Endothelial cell of umbilical vein (primary cell): ENCODE measurements at regions not wholly inside any gene's neighbourhood (a gene's known extent, or its start where the extent isn't known, plus 50 kb on each side); places are given as distances from the start of the nearest gene placed in this dataset.

ENCODE experiments used
- BruUV-seq: library from RNA; stranded (reverse); fragments of 400-500 nt; replicated peaks from 2 replicates; lab custom pipeline; 2021; lab: Mats Ljungman, UMichigan
- CTCF ChIA-PET: fragments of 300-600, 350-600 bp; sonication (Branson Sonifier 250); formaldehyde crosslinking; loops from one replicate; lab custom pipeline; 2021; ENCODE audit warnings: antibody characterized with exemption, inconsistent platforms; lab: Charles Lee
- POLR2A ChIA-PET: fragments of 300-600, 350-600 bp; sonication (Branson Sonifier 250); formaldehyde crosslinking; loops from one replicate; lab custom pipeline; 2021; ENCODE audit warnings: antibody characterized with exemption, inconsistent platforms; lab: Charles Lee
- DNase-seq: peaks from one replicate; pipeline ENCODE4 v3.0.0-alpha.2; 2011; ENCODE audit warnings: low read depth, low spot score
- FAIRE-seq: peaks from 2 replicates; lab custom pipeline; 2011; peaks lifted over from hg19 to GRCh38; lab: Jason Lieb, UNC
- H2AFZ ChIP-seq: 2 replicates; pipeline ENCODE4 v1.6.0; 2012; ENCODE audit warnings: low read depth, low read length, control low read depth, inconsistent platforms
- H3K27ac ChIP-seq: 2 replicates; pipeline ENCODE4 v1.5.1; 2011; ENCODE audit warnings: low read depth, mild to moderate bottlenecking, control low read depth, low read length, moderate library complexity; ENCODE audit not compliant: insufficient read depth
- H3K27me3 ChIP-seq, 2 experiments: 2 replicates each; pipeline versions ENCODE4 v1.6.0 to v1.6.1; 2011; ENCODE audit warnings: low read length in 2 of 2, mixed read lengths in 1 of 2; ENCODE audit not compliant: control insufficient read depth in 2 of 2, insufficient read depth in 2 of 2
- H3K36me3 ChIP-seq, 2 experiments: 2 replicates in 1 of 2; 3 replicates in 1 of 2; pipeline ENCODE4 v1.5.1; 2011; ENCODE audit warnings: low read length in 2 of 2, mild to moderate bottlenecking in 1 of 2, moderate library complexity in 1 of 2; ENCODE audit not compliant: control insufficient read depth in 2 of 2, insufficient read depth in 2 of 2; ENCODE audit errors: extremely low read depth in 1 of 2
- H3K4me1 ChIP-seq: 3 replicates; pipeline ENCODE4 v1.5.1; 2011; ENCODE audit warnings: mild to moderate bottlenecking, low read length; ENCODE audit not compliant: control insufficient read depth, insufficient read depth; ENCODE audit errors: extremely low read depth
- H3K4me2 ChIP-seq: 2 replicates; pipeline ENCODE4 v1.6.1; 2011; ENCODE audit warnings: low read length, control low read depth, mixed read lengths; ENCODE audit not compliant: insufficient read depth
- H3K4me3 ChIP-seq, 3 experiments: fragments of 200-600 bp in 1 of 3; sonication (generic), shearing (Covaris generic) in 1 of 3; replicated peaks in 1 of 3; 2 replicates each; pipeline ENCODE4 v1.5.1; 2011 to 2016; ENCODE audit warnings: control low read depth in 3 of 3, low read length in 3 of 3, mild to moderate bottlenecking in 2 of 3, inconsistent platforms in 1 of 3, low read depth in 1 of 3, moderate library complexity in 1 of 3; ENCODE audit not compliant: insufficient read depth in 1 of 3
- H3K79me2 ChIP-seq: 2 replicates; pipeline ENCODE4 v1.6.0; 2012; ENCODE audit warnings: low read length, inconsistent platforms; ENCODE audit not compliant: control insufficient read depth, insufficient read depth
- H3K9ac ChIP-seq: replicated peaks from 2 replicates; pipeline ENCODE3; 2011; ENCODE audit warnings: low read length, control low read depth; ENCODE audit not compliant: insufficient read depth; ENCODE audit errors: extremely low read depth
- H3K9me1 ChIP-seq: replicated peaks from 3 replicates; pipeline ENCODE4 v1.6.0; 2011; ENCODE audit warnings: mild to moderate bottlenecking, low read length; ENCODE audit not compliant: control insufficient read depth, insufficient read depth; ENCODE audit errors: extremely low read depth
- H3K9me3 ChIP-seq: replicated peaks from 2 replicates; pipeline ENCODE4 v1.5.1; 2012; ENCODE audit warnings: low read length, inconsistent platforms; ENCODE audit not compliant: control insufficient read depth, insufficient read depth
- H4K20me1 ChIP-seq: replicated peaks from 2 replicates; pipeline ENCODE3; 2011; ENCODE audit warnings: mild to moderate bottlenecking, low read length; ENCODE audit not compliant: control insufficient read depth, insufficient read depth; ENCODE audit errors: extremely low read depth
- GATA2 ChIP-seq: IDR thresholded peaks from 2 replicates; pipeline ENCODE4 v1.7.0; 2011; ENCODE audit warnings: low read depth, mild to moderate bottlenecking, moderate library complexity, mixed read lengths, low read length; ENCODE audit not compliant: insufficient read length, insufficient read depth
- JUN ChIP-seq: IDR thresholded peaks from 2 replicates; pipeline ENCODE4 v1.6.1; 2011; ENCODE audit warnings: borderline replicate concordance, low read depth; ENCODE audit not compliant: insufficient read length, insufficient read depth
- POLR2A ChIP-seq: IDR thresholded peaks from 2 replicates; pipeline ENCODE4 v1.6.1; 2012; ENCODE audit warnings: low read depth, mild to moderate bottlenecking, control low read depth, low read length
- dilution Hi-C: fragments of 300-500 bp; cut with MboI; formaldehyde crosslinking; loops from one replicate; pipeline ENCODE4 v1.15.0; 2019; ENCODE audit warnings: low sequenced_read_pairs; ENCODE audit not compliant: extremely low pct_ligation_motif_present
- intact Hi-C: fragments of 100-400 bp; cut with micrococcal nuclease; formaldehyde crosslinking; loops from one replicate; pipeline ENCODE4 v1.10.0; 2022
- TF ChIP-seq, protein P1 (sequence below): IDR thresholded peaks from 2 replicates; pipeline ENCODE4 v1.6.1; 2011; ENCODE audit not compliant: insufficient read depth, insufficient read length
- TF ChIP-seq, protein P2 (sequence below), 2 donors: IDR thresholded peaks; 1 replicate in 1 of 2; 2 replicates in 1 of 2; pipeline ENCODE4 v1.5.1; 2011; ENCODE audit warnings: low read length in 2 of 2, mild to moderate bottlenecking in 2 of 2, moderate library complexity in 2 of 2, control low read depth in 1 of 2, inconsistent platforms in 1 of 2, low read depth in 1 of 2; ENCODE audit not compliant: insufficient read depth in 1 of 2; ENCODE audit errors: extremely low read depth in 1 of 2

GRCh38 chr4:187613089-187613839 is 382.3 kb upstream of the ZFP42 start:
- DNase-seq (no peak), FAIRE-seq (no peak)
- Histone ChIP-seq H3K79me2 (no peaks in the 10 kb centered on the region), H3K9ac (no peak overlapping the region), H4K20me1 (no peaks in the 10 kb centered on the region), H3K9me3 (no peaks in the 10 kb centered on the region), H2AFZ (no peak overlapping the region), H3K27me3 (no peaks in the 10 kb centered on the region), H3K4me3 (no peak overlapping the region), H3K9me1 (no peaks in the 10 kb centered on the region), H3K27ac (no peak overlapping the region), H3K4me2 (no peak overlapping the region), H3K4me1 (peaks cover 2% of the 10 kb centered on the region), H3K36me3 (no peaks in the 10 kb centered on the region)
- BruUV-seq: no TSS peak
- ChIA-PET CTCF (no interaction called here), POLR2A (no interaction called here)
- TF ChIP-seq, protein P1, sequence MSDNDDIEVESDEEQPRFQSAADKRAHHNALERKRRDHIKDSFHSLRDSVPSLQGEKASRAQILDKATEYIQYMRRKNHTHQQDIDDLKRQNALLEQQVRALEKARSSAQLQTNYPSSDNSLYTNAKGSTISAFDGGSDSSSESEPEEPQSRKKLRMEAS: no peak
- TF ChIP-seq GATA2: no peak
- TF ChIP-seq, protein P2, sequence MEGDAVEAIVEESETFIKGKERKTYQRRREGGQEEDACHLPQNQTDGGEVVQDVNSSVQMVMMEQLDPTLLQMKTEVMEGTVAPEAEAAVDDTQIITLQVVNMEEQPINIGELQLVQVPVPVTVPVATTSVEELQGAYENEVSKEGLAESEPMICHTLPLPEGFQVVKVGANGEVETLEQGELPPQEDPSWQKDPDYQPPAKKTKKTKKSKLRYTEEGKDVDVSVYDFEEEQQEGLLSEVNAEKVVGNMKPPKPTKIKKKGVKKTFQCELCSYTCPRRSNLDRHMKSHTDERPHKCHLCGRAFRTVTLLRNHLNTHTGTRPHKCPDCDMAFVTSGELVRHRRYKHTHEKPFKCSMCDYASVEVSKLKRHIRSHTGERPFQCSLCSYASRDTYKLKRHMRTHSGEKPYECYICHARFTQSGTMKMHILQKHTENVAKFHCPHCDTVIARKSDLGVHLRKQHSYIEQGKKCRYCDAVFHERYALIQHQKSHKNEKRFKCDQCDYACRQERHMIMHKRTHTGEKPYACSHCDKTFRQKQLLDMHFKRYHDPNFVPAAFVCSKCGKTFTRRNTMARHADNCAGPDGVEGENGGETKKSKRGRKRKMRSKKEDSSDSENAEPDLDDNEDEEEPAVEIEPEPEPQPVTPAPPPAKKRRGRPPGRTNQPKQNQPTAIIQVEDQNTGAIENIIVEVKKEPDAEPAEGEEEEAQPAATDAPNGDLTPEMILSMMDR (IDR thresholded peaks at IDR 0.05; ENCODE audit: extremely low read depth in 1 of 2, insufficient read depth in 1 of 2, low read depth in 1 of 2, low read length in 2 of 2): no peak
- no peak for TF ChIP-seq POLR2A
- TF ChIP-seq JUN: no peak
- intact Hi-C loops: no loop called here
- dilution Hi-C loops: no loop called here
